GM21423 (cell line): ENCODE measurements at regions not wholly inside any gene's neighbourhood (a gene's known extent, or its start where the extent isn't known, plus 50 kb on each side); places are given as distances from the start of the nearest gene placed in this dataset.

Source experiments
- ATAC-seq: cut with Tn5 transposase; IDR thresholded peaks from one replicate; pipeline ENCODE4 v1.9.1; 2021; ENCODE audit warnings: mild to moderate bottlenecking, moderate library complexity; ENCODE audit not compliant: unreplicated experiment

DNA sequence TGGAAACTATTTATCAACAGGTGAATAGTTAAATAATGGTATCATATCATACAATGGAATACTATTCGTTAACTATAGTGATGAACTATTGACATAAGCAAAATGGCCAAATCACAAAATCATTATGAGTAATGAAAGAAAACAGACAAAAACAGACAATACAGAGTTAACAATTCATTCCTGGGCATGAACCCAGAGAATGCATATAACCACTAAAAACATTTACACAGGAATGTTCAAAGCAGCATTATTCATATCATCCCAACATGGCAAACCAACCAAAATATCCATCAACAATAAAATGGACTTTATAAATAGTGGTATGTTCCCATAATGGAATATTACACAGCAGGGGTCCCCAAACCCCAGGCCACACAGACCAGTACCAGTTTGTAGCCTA lies 131.2 kb upstream of the CYP1B1 start:
- ATAC-seq = no peak

DNA sequence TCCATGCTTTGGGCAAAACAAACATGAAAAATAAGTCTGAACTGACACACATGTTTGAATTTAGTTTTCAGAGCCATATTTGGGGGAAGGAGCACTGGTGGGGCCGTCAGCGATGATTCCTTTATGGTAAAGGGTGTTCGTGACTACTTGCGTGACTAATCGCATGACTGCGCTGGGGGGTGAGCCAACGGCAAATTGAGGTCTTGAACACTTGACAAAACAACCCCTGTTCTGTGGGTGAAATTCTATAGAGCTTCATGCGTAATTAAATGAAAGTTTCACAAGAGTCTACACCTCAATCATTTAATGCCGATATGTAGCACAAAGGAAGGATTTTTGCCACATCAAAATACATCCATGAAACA lies 127.5 kb upstream of the CYP1B1 start:
- no peak for ATAC-seq

DNA sequence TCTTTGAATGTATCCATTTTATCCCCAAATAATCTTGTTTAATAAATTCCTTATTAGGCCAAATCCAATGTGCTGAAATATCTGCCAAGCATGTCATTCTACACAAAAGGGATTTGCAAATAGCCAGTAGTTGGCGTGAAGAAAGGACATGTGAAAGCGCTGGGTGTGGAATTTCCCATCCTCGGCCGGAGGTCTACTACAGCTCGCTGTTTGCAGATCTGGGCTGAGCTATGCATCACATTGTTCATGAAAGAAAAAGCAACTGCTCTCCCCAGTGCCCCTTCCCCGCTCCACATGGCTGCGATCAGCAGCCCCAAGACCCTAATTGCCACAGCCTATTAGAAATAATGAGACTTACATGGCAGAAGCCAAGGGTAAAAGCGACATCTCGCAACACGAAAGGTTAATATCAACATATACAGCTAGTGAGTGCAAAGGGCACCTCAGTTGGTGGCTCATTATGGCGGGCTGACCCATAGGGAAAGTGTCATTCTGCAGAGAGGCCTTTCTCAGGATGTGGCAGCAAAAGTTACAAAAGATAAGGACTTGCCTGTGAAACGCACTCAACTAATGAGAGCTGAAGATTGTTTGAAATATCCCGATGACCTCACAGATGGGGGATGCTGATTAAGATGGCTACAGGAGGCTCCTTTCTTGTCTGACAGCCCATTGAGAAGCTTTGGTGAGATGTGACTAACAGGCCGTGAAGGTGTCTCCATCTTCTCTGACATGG lies 126.9 kb upstream of the CYP1B1 start:
- no peak for ATAC-seq

DNA sequence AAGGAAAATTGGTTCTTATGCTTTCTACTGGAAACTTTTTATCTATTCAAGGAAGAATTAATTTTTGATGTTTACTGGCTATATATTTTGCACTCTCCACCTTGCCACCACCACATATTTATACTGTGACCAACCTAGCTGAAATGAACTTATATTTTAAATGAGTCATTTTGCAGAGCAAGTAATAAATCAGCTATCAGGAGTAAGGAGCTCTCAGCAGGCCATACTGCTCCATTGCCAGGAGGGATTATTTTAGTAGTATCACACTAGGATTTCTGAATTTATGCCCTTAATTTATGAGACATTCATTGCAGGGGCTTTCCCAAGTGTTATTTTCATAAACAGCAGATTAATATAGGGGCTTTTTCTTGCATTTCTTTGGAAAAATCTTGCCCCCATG lies 125.8 kb upstream of the CYP1B1 start:
- ATAC-seq = no peak

GRCh38 chr2:38200598-38200997 lies 124.6 kb upstream of the CYP1B1 start:
- no peak for ATAC-seq

- no peak for ATAC-seq
Observed at GRCh38 chr2:38199127-38199526, 123.2 kb upstream of the CYP1B1 start.

DNA sequence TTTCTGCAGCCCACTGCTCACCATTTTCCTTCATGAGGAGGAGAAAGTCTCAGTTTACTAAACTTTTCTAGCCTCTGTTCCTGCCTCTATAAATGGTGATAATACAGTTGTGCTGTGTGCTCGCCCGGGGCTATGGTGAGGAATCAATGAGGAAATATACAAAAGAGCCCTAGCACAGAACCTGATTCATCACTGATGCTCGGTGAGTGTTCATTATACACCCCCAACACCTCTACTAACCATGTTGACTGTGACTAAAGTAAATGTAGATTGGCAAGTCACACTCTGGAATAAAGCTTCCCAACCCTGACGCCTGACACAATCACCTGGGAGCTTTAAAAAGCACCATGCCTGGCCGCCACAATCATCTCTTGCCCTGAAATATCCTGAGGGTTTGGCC lies 118.8 kb upstream of the CYP1B1 start:
- ATAC-seq = no peak

DNA sequence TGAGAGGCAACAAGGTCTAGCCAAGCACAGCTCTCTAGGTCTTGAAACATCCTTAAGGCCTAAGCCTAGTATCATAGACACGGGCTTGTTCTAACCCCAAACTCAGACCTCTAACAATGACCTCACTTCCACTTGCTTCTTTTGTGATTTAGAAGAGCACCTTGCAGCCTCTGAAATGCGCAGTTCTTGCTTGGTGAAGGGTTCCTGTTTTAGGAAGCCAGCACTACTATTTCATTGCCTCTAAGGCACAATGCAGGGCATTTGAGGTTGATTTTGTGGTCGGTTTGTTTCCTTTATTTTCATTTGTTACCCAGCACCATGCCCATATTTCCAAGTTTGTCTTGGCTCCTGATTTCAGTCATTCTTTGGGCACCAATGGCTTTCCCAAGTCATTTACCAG lies 117.0 kb upstream of the CYP1B1 start:
- no peak for ATAC-seq

DNA sequence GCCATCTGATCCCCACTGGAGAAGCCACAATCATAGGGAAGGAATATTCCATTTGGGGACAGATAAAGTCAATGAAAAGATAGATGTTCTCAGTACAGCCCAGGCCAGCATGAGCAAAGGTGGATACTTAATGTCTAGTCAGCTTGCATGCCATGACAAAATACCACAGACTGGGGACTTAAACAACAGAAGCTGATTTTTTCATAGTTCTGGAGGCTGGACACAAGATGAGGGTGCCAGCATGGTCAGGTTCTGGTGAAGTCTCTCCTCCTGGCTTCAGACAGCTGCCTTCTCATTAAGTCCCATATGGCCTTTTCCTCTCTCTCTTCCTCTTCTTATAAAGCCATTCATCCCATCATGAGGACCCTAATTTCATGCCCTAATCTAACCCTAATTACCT lies 116.1 kb upstream of the CYP1B1 start:
- ATAC-seq = no peak

DNA sequence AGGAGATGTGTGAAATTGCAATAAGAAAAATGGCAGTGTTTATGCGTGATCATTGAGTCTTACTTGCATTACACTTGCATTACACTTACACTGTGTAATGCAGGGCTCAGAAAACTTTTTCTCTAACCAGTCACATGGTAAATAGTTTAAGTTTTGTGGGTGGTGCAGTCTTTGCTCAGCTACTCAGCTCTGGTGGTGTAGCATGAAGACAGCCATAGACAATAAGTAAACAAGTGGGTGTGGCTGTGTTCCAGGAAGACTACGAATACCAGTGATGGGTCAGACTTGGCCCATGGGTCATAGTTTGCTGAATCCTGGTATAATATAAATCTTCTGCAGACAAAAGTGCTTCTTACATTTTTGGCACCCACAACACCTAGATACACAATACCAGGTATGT lies 115.6 kb upstream of the CYP1B1 start:
- no peak for ATAC-seq

DNA sequence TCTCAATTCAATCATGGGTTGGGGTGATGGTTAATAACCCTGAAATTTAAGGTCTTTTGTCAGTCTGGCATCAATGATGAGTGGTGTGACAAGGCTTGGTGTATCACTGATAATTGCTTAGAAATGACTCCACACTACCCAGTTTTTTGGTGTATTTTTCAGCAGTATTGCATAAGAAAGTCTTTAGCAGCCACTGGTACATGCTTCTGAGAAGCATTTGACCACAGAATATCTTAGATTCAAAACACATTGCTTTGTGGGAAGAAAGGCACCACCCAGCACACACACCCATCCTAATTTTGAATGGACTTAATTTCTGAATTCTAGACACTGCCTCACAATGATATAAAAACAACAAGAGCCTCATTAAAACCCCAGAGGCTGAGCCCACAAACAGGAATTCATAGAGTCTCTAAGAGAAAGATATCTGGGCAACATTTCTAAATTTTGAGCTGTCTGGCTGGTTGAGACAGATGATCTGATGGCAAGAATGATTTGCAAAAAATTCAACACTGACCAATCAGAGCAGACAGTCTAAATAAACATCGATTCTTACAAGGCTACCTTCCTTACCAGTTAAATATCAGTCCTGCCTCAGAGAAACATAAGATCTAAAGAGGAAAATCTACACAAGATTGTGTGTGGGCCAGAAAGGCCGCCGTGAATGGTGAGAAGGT lies 114.7 kb upstream of the CYP1B1 start:
- no peak for ATAC-seq

- ATAC-seq = no peak
Observed at GRCh38 chr2:38187541-38188011, 111.6 kb upstream of the CYP1B1 start.

GRCh38 chr2:38185012-38185491 lies 109.1 kb upstream of the CYP1B1 start:
- peak; percentile 92 for ATAC-seq

DNA sequence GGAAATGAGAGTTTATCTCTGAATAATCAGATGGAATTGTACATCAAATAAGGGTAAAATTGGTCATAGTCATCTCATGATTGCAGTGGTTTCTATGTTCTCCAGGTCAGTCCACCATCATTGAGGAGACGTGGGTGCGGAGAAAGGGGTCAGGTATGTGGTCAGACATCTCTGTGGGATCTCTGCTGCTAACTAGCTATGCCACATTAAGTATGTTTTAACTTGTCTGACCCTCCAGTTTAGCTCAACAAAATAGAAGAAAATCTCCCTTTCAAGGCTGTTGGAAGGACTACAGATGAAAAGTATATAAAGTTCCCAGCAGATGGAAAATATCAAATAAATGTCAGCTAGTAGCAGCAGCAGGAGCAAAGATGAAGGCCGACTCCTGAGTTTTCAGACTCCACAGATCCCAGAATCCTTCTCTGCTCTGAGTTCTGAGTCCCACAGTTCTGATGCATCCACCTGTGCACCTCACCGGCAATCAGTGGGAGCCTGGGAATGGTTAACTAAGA lies 106.6 kb upstream of the CYP1B1 start:
- no peak for ATAC-seq

- no peak for ATAC-seq
Observed at GRCh38 chr2:38181806-38182491, 106.0 kb upstream of the CYP1B1 start.

- ATAC-seq = no peak
Observed at GRCh38 chr2:38180754-38181153, 104.8 kb upstream of the CYP1B1 start.

DNA sequence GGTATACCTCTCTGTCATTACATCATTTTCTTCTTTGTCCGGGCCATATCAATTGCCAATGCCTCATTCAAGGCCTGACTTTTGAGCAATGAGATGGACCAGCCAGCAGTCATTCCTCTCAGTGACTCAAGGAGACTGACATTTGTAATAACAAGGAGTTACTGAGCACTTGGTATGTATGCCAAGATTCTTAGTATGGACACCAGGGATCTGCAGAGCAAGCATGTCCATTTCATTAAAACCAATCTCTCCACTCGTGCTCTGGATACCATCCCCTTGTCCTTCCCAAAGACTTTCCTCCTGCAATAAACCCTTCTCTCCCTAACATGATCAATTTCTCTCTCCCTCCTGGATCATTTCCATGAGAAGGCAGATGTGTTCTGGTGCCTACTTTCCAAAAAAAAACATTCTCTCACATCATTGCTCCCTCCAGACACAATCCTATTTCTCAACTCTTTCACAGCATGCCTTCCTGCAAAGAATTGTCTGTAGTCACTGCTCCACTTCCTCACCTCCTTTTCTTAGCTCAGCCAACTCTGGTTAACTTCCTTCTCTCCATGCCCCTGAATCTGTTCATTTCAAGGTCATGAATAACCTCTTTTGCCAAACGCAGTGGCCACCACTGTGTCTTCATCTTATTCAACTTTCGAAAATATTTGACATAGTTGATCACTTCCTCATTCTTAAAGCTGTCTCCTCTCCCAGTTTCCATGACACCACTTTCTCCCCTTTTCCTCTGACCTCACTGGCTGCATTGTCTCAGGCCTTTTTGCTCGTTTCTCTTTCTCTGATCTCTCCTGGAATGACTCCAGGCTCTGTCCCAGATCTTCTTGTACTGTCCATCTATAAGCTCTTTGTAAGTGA lies 102.8 kb upstream of the CYP1B1 start:
- peak; percentile 60 for ATAC-seq

GRCh38 chr2:38178119-38178518 lies 102.2 kb upstream of the CYP1B1 start:
- ATAC-seq = no peak

DNA sequence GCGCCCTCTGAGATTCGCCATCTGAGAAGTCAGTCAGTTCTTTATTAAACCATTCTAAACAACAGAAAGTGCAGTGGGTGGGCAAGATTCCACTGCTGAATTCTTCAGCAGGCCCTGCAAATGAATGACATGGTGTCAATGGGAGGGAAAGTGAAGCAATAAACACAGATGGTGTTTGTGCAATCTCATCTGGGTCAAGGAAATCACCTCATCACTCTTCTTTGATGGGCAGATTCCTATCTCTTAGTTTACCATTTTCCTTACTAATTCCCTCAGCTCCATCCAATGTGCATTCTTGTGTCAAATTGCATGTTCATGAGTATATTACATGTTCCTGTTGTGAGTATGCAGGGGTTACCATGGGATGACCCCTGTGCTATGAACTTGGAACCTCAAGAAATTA lies 100.7 kb upstream of the CYP1B1 start:
- no peak for ATAC-seq

DNA sequence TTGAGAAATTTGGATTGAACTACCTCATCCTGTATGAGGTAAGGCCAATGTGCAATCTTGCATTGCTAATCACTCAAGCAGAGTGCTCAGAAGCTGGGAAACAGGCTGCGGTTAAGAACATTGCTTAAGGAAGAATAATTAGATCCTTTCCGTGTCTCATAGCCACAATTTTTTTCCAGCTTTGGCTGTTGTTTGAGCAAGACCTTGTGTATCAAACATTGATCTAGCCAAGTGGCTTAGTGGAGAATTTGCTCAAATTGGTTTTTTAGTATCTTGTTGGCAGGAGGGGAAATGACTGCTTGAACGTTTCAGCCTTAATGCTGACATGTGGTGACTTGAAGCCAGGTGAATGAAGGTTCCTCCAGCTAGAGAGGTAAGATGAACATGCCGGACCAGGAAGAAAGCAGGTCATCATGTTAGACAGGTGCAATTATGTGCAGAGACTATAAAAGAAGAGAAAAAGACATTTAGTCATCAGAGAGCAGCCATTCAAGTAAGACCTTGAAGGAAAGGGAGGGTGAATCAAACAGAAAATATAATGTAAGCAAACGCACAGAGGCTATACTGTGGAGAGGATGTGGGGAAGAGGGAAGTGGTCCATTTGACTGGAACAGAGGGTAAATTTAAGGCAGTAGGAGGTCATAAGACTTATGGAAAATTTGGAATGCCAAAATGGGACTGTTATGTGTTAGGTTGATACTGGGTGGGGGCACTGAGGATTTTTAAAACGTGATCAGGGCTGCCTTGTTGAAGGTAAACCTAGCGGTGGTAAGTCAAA lies 98.9 kb upstream of the CYP1B1 start:
- no peak for ATAC-seq
